Neural cell (in vitro differentiated cells): ENCODE measurements at regions not wholly inside any gene's neighbourhood (a gene's known extent, or its start where the extent isn't known, plus 50 kb on each side); places are given as distances from the start of the nearest gene placed in this dataset.

Source experiments
- H2AFZ ChIP-seq: fragments of 200-600, 300-800 bp; sonication (generic), shearing (Covaris generic); 2 replicates; pipeline ENCODE4 v1.6.0; 2014; ENCODE audit warnings: low read depth, mild to moderate bottlenecking, antibody characterized with exemption, low read length, moderate library complexity
- H3F3A ChIP-seq: fragments of 200-600 bp; shearing (Covaris generic); 2 replicates; pipeline ENCODE4 v1.6.1; 2016; ENCODE audit warnings: mild to moderate bottlenecking, moderate library complexity, mixed read lengths, antibody characterized with exemption, low read length; ENCODE audit not compliant: insufficient read depth, poor library complexity, severe bottlenecking
- H3K27ac ChIP-seq: fragments of 200-600, 300-800 bp; sonication (generic), shearing (Covaris generic); 2 replicates; pipeline ENCODE4 v1.5.1; 2014; ENCODE audit warnings: mild to moderate bottlenecking, low read length, moderate library complexity
- H3K27me3 ChIP-seq: fragments of 300-800, 200-600 bp; sonication (generic), shearing (Covaris generic); 2 replicates; pipeline ENCODE4 v1.6.0; 2014; ENCODE audit warnings: mild to moderate bottlenecking, low read depth, low read length, moderate library complexity; ENCODE audit not compliant: insufficient read depth
- H3K36me3 ChIP-seq: fragments of 300-800, 200-600 bp; sonication (generic), shearing (Covaris generic); 2 replicates; pipeline ENCODE4 v1.5.1; 2014; ENCODE audit warnings: mild to moderate bottlenecking, antibody characterized with exemption, low read length, moderate library complexity; ENCODE audit not compliant: insufficient read depth
- H3K4me2 ChIP-seq: fragments of 300-800, 200-600 bp; sonication (generic), shearing (Covaris generic); 2 replicates; pipeline ENCODE4 v1.6.0; 2014; ENCODE audit warnings: mild to moderate bottlenecking, low read length
- H3K4me3 ChIP-seq: fragments of 300-800, 200-600 bp; sonication (generic), shearing (Covaris generic); 2 replicates; pipeline ENCODE4 v1.5.1; 2014; ENCODE audit warnings: mild to moderate bottlenecking, low read length, moderate library complexity
- H3K79me2 ChIP-seq: fragments of 200-600 bp; shearing (Covaris generic); replicated peaks from 2 replicates; pipeline ENCODE4 v1.6.0; 2014; ENCODE audit warnings: mild to moderate bottlenecking, low read length, moderate library complexity; ENCODE audit not compliant: insufficient read depth
- H3K9ac ChIP-seq: fragments of 300-800, 200-600 bp; sonication (generic), shearing (Covaris generic); 2 replicates; pipeline ENCODE4 v1.6.1; 2016; ENCODE audit warnings: mild to moderate bottlenecking, low read length, mixed read lengths
- H3K9me2 ChIP-seq: fragments of 200-600 bp; shearing (Covaris generic); 2 replicates; pipeline ENCODE4 v1.6.1; 2016; ENCODE audit warnings: mild to moderate bottlenecking, low read length, mixed read lengths; ENCODE audit not compliant: insufficient read depth
- H3K9me3 ChIP-seq: fragments of 200-600, 300-800 bp; sonication (generic), shearing (Covaris generic); 2 replicates; pipeline ENCODE4 v1.6.1; 2016; ENCODE audit warnings: mild to moderate bottlenecking, mixed run types, low read length, moderate library complexity, mixed read lengths
- H4K20me1 ChIP-seq: fragments of 200-600 bp; shearing (Covaris generic); 2 replicates; pipeline ENCODE4 v1.6.1; 2016; ENCODE audit warnings: mild to moderate bottlenecking, mixed run types; ENCODE audit not compliant: insufficient read depth
- CTCF ChIP-seq: fragments of 450-650 bp; IDR thresholded peaks from 2 replicates; pipeline ENCODE4 v1.5.1; 2014; ENCODE audit warnings: antibody characterized with exemption, mild to moderate bottlenecking, moderate library complexity; ENCODE audit not compliant: poor library complexity, severe bottlenecking
- EP300 ChIP-seq: fragments of 450-650 bp; conservative IDR thresholded peaks from 2 replicates; pipeline ENCODE4 v1.6.1; 2014; ENCODE audit warnings: antibody characterized with exemption, mild to moderate bottlenecking, moderate library complexity; ENCODE audit not compliant: poor library complexity, severe bottlenecking
- EZH2 ChIP-seq: fragments of 200-600, 300-800 bp; shearing (Covaris generic), sonication (generic); IDR thresholded peaks from 2 replicates; pipeline ENCODE4 v1.6.1; 2014; ENCODE audit warnings: antibody characterized with exemption, low read length, borderline replicate concordance, mild to moderate bottlenecking; ENCODE audit not compliant: insufficient read depth, poor library complexity, severe bottlenecking
- RAD21 ChIP-seq: fragments of 450-650 bp; conservative IDR thresholded peaks from 2 replicates; pipeline ENCODE4 v1.6.1; 2014; ENCODE audit warnings: antibody characterized with exemption, mild to moderate bottlenecking, moderate library complexity
- SMC3 ChIP-seq: fragments of 450-650 bp; conservative IDR thresholded peaks from 2 replicates; pipeline ENCODE4 v1.6.1; 2014; ENCODE audit warnings: antibody characterized with exemption, mild to moderate bottlenecking, moderate library complexity; ENCODE audit not compliant: poor library complexity
- TAF1 ChIP-seq: IDR thresholded peaks from 2 replicates; pipeline ENCODE4 v1.6.1; 2012; ENCODE audit warnings: low read depth
- TF ChIP-seq, protein P1 (sequence below): IDR thresholded peaks from 2 replicates; pipeline ENCODE4 v1.6.1; 2012; ENCODE audit warnings: borderline replicate concordance

DNA sequence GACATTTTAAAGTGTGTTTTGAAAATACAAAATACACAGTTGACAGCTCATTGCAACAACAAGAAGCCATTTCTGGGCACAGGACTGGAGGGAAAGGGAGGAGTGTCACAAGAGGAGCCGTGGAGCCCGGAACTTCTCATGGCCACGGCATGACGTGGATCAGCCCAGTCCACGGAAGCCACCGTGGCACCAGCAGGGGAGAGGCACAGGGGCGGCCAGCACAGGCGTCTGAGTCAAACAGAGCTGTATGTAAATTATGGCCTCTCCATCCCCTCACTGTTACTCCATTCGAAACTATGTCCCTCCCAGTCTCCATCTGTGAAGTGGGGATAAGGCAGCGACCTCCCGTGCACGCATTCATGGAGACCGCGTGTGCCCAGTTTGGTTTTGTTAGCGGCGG is 165.6 kb upstream of the IRX2 start:
- Histone ChIP-seq H3K4me2 (no peak overlapping the region), H3K9me3 (no peaks in the 10 kb centered on the region), H3K4me3 (no peak overlapping the region), H3K27ac (no peak overlapping the region), H3K79me2 (no peaks in the 10 kb centered on the region), H2AFZ (no peak overlapping the region), H3K27me3 (no peaks in the 10 kb centered on the region), H3K36me3 (no peaks in the 10 kb centered on the region), H4K20me1 (no peaks in the 10 kb centered on the region), H3F3A (no peaks in the 10 kb centered on the region), H3K9me2 (no peaks in the 10 kb centered on the region), H3K9ac (no peak overlapping the region)
- no peak for TF ChIP-seq EZH2
- no peak for TF ChIP-seq EP300
- TF ChIP-seq RAD21 = no peak
- no peak for TF ChIP-seq CTCF
- TF ChIP-seq SMC3 = no peak
- no peak for TF ChIP-seq TAF1
- TF ChIP-seq, protein P1, sequence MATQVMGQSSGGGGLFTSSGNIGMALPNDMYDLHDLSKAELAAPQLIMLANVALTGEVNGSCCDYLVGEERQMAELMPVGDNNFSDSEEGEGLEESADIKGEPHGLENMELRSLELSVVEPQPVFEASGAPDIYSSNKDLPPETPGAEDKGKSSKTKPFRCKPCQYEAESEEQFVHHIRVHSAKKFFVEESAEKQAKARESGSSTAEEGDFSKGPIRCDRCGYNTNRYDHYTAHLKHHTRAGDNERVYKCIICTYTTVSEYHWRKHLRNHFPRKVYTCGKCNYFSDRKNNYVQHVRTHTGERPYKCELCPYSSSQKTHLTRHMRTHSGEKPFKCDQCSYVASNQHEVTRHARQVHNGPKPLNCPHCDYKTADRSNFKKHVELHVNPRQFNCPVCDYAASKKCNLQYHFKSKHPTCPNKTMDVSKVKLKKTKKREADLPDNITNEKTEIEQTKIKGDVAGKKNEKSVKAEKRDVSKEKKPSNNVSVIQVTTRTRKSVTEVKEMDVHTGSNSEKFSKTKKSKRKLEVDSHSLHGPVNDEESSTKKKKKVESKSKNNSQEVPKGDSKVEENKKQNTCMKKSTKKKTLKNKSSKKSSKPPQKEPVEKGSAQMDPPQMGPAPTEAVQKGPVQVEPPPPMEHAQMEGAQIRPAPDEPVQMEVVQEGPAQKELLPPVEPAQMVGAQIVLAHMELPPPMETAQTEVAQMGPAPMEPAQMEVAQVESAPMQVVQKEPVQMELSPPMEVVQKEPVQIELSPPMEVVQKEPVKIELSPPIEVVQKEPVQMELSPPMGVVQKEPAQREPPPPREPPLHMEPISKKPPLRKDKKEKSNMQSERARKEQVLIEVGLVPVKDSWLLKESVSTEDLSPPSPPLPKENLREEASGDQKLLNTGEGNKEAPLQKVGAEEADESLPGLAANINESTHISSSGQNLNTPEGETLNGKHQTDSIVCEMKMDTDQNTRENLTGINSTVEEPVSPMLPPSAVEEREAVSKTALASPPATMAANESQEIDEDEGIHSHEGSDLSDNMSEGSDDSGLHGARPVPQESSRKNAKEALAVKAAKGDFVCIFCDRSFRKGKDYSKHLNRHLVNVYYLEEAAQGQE = no peak

DNA sequence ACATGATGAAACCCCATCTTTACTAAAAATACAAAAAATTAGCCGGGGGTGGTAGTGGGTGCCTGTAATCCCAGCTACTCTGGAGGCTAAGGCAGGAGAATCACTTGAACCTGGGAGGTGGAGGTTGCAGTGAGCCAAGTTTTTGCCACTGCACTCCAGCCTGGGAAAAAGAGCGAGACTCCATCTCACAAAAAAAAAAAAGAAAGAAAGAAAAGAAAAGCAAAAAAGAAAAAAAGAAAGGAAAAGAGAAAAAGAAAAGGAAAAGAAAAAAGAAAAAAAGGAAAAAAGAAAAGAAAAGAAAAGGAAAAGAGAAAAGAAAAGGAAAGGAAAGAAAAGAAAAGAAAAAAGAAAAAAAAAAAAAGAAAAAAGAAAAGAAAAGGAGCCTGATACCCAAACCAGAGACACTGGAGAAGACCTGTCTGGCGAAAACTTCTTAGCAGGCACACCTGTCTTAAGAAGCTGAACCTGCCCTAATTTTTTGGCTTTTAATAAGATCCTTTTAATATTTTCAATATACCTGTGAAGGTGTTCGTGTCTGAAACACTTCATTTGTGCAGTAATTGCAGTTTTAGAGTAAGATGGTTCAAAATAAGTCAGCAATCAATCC is 164.7 kb upstream of the IRX2 start:
- Histone ChIP-seq H3K27ac (no peak overlapping the region), H3K9ac (no peak overlapping the region), H3F3A (no peaks in the 10 kb centered on the region), H3K4me3 (no peak overlapping the region), H3K4me2 (no peak overlapping the region), H3K36me3 (no peaks in the 10 kb centered on the region), H3K79me2 (no peaks in the 10 kb centered on the region), H3K9me2 (no peaks in the 10 kb centered on the region), H3K27me3 (no peaks in the 10 kb centered on the region), H3K9me3 (no peaks in the 10 kb centered on the region), H4K20me1 (no peaks in the 10 kb centered on the region), H2AFZ (no peak overlapping the region)
- TF ChIP-seq CTCF = no peak
